HCT116 (cell line): ENCODE measurements at regions not wholly inside any gene's neighbourhood (a gene's known extent, or its start where the extent isn't known, plus 50 kb on each side); places are given as distances from the start of the nearest gene placed in this dataset.

Source experiments
- ATAC-seq: fragments of 200-7000 bp; cut with Tn5 transposase; 2 replicates; pipeline ENCODE4 v1.9.1; 2020; ENCODE audit warnings: mild to moderate bottlenecking, moderate library complexity
- BruUV-seq: library from RNA; stranded (reverse); fragments of 400-500 nt; replicated peaks from 2 replicates; lab custom pipeline; 2021; lab: Mats Ljungman, UMichigan
- CTCF ChIA-PET: fragments of 300-600 bp; sonication (Branson Sonifier 250); formaldehyde crosslinking; loops from one replicate; lab custom pipeline; 2021; ENCODE audit warnings: antibody characterized with exemption; lab: Charles Lee
- POLR2A ChIA-PET: fragments of 300-600, 350-600 bp; sonication (Branson Sonifier 250); formaldehyde crosslinking; loops from one replicate; lab custom pipeline; 2021; ENCODE audit warnings: antibody characterized with exemption; lab: Charles Lee
- RAD21 ChIA-PET, 2 experiments: fragments of 300-600 bp; sonication (Branson Sonifier 250); formaldehyde crosslinking; loops; one replicate each; lab custom pipeline; 2023; ENCODE audit warnings: low total read pairs in 2 of 2; ENCODE audit not compliant: uncharacterized antibody in 2 of 2, unreplicated experiment in 2 of 2, low non-redundant PET in 1 of 2; lab: Charles Lee
- DNase-seq: peaks from one replicate; pipeline ENCODE4 v3.0.0-alpha.2; 2010; ENCODE audit warnings: low read depth, low spot score
- H2AFZ ChIP-seq: fragments of 200-600 bp; shearing (Covaris generic), sonication (generic); 2 replicates; pipeline ENCODE4 v1.6.1; 2017; ENCODE audit warnings: low read depth, mixed run types, mixed read lengths, antibody characterized with exemption, low read length; ENCODE audit not compliant: poor library complexity, severe bottlenecking
- H3K27ac ChIP-seq: 2 replicates; pipeline ENCODE4 v1.5.1; 2012; ENCODE audit warnings: low read depth, low read length
- H3K27me3 ChIP-seq: fragments of 200-600 bp; sonication (generic); 2 replicates; pipeline ENCODE4 v1.6.1; 2016; ENCODE audit warnings: mixed run types, low read length, mixed read lengths; ENCODE audit not compliant: insufficient read depth
- H3K36me3 ChIP-seq, 2 experiments: fragments of 200-500 bp in 1 of 2; fragments of 200-600 bp in 1 of 2; sonication (Bioruptor generic) in 1 of 2; sonication (generic) in 1 of 2; 2 replicates each; pipeline versions ENCODE4 v1.5.1 to v1.6.1; 2014 to 2016; ENCODE audit warnings: low read length in 2 of 2, inconsistent platforms in 1 of 2, mixed read lengths in 1 of 2, mixed run types in 1 of 2; ENCODE audit not compliant: insufficient read depth in 2 of 2, control insufficient read depth in 1 of 2
- H3K4me1 ChIP-seq, 2 experiments: fragments of 200-600 bp in 1 of 2; sonication (generic) in 1 of 2; 2 replicates each; pipeline versions ENCODE4 v1.5.1 to v1.6.1; 2012 to 2017; ENCODE audit warnings: low read length in 2 of 2, inconsistent platforms in 1 of 2, mild to moderate bottlenecking in 1 of 2, mixed read lengths in 1 of 2, mixed run types in 1 of 2, moderate library complexity in 1 of 2; ENCODE audit not compliant: insufficient read depth in 2 of 2, control insufficient read depth in 1 of 2
- H3K4me2 ChIP-seq: fragments of 200-600 bp; sonication (generic); 2 replicates; pipeline ENCODE4 v1.6.1; 2017; ENCODE audit warnings: mixed run types, low read length, mixed read lengths
- H3K4me3 ChIP-seq, 2 experiments: fragments of 200-600 bp in 1 of 2; sonication (generic) in 1 of 2; replicated peaks in 1 of 2; 2 replicates each; pipeline ENCODE4 v1.5.1; 2011 to 2016; ENCODE audit warnings: low read length in 2 of 2, control low read depth in 1 of 2, low read depth in 1 of 2, mild to moderate bottlenecking in 1 of 2, mixed read lengths in 1 of 2, mixed run types in 1 of 2
- H3K79me2 ChIP-seq: fragments of 200-600 bp; sonication (generic); 2 replicates; pipeline ENCODE4 v1.6.1; 2017; ENCODE audit warnings: mild to moderate bottlenecking, mixed run types, low read length, moderate library complexity, mixed read lengths; ENCODE audit not compliant: insufficient read depth
- H3K9ac ChIP-seq: fragments of 200-600 bp; sonication (generic); 2 replicates; pipeline ENCODE4 v1.6.1; 2016; ENCODE audit warnings: low read length, mixed read lengths
- H3K9me2 ChIP-seq: fragments of 200-600 bp; sonication (generic), shearing (Covaris generic); 2 replicates; pipeline ENCODE4 v1.6.1; 2017; ENCODE audit warnings: mixed run types, mild to moderate bottlenecking, moderate library complexity; ENCODE audit not compliant: insufficient read depth
- H3K9me3 ChIP-seq, 2 experiments: fragments of 200-500 bp in 1 of 2; fragments of 200-600 bp in 1 of 2; sonication (Bioruptor generic) in 1 of 2; sonication (generic) in 1 of 2; 2 replicates each; pipeline ENCODE4 v1.6.1; 2014 to 2017; ENCODE audit warnings: low read length in 2 of 2, mixed read lengths in 2 of 2, inconsistent platforms in 1 of 2, low read depth in 1 of 2, mild to moderate bottlenecking in 1 of 2, mixed run types in 1 of 2, moderate library complexity in 1 of 2; ENCODE audit not compliant: control insufficient read depth in 1 of 2, insufficient read depth in 1 of 2
- H4K20me1 ChIP-seq: fragments of 200-600 bp; sonication (generic), shearing (Covaris generic); 2 replicates; pipeline ENCODE4 v1.6.1; 2017; ENCODE audit warnings: mixed run types, mild to moderate bottlenecking, moderate library complexity; ENCODE audit not compliant: insufficient read depth
- CBX3 ChIP-seq: IDR thresholded peaks from 2 replicates; pipeline ENCODE4 v1.6.1; 2012; ENCODE audit warnings: low read depth
- CEBPB ChIP-seq: IDR thresholded peaks from 2 replicates; pipeline ENCODE4 v1.6.1; 2012; ENCODE audit warnings: low read depth
- EGR1 ChIP-seq: IDR thresholded peaks from 2 replicates; pipeline ENCODE4 v1.6.1; 2012; ENCODE audit warnings: low read depth
- ELF1 ChIP-seq: IDR thresholded peaks from 2 replicates; pipeline ENCODE4 v1.6.1; 2012; ENCODE audit warnings: low read depth, borderline replicate concordance
- EZH2 ChIP-seq: fragments of 200-600 bp; sonication (generic); IDR thresholded peaks from 2 replicates; pipeline ENCODE4 v1.6.1; 2017; ENCODE audit warnings: antibody characterized with exemption, mixed run types
- EZH2phosphoT487 ChIP-seq: fragments of 200-600 bp; IDR thresholded peaks from 2 replicates; pipeline ENCODE4 v1.6.1; 2018; ENCODE audit warnings: antibody characterized with exemption, borderline replicate concordance
- JUND ChIP-seq: IDR thresholded peaks from 2 replicates; pipeline ENCODE4 v1.6.1; 2012
- MAX ChIP-seq: IDR thresholded peaks from 2 replicates; pipeline ENCODE4 v1.6.1; 2012
- POLR2AphosphoS5 ChIP-seq: IDR thresholded peaks from 2 replicates; pipeline ENCODE4 v1.6.1; 2011; ENCODE audit warnings: mild to moderate bottlenecking, low read depth, low read length, moderate library complexity
- RAD21 ChIP-seq: IDR thresholded peaks from 2 replicates; pipeline ENCODE4 v1.6.1; 2012; ENCODE audit warnings: low read depth, mild to moderate bottlenecking
- REST ChIP-seq: IDR thresholded peaks from 2 replicates; pipeline ENCODE4 v1.6.1; 2012; ENCODE audit warnings: low read depth
- SIN3A ChIP-seq: IDR thresholded peaks from 2 replicates; pipeline ENCODE4 v1.6.1; 2012; ENCODE audit warnings: low read depth
- SP1 ChIP-seq: IDR thresholded peaks from 2 replicates; pipeline ENCODE4 v1.6.1; 2012; ENCODE audit warnings: low read depth
- TCF7L2 ChIP-seq: IDR thresholded peaks from 2 replicates; pipeline ENCODE4 v1.7.0; 2011; ENCODE audit warnings: borderline replicate concordance, inconsistent platforms; ENCODE audit not compliant: insufficient read depth, insufficient read length; ENCODE audit errors: extremely low read depth
- YY1 ChIP-seq: IDR thresholded peaks from 2 replicates; pipeline ENCODE4 v1.6.1; 2011; ENCODE audit warnings: low read length, low read depth, moderate library complexity, mild to moderate bottlenecking; ENCODE audit not compliant: insufficient replicate concordance; ENCODE audit errors: extremely low read depth
- ZNF274 ChIP-seq: fragments of 200-500 bp; sonication (Bioruptor generic); IDR thresholded peaks from 2 replicates; pipeline ENCODE4 v1.6.1; 2014; ENCODE audit warnings: mild to moderate bottlenecking, low read depth, low read length, inconsistent platforms
- intact Hi-C: fragments of 100-400 bp; cut with micrococcal nuclease; formaldehyde crosslinking; loops from 2 replicates; pipeline ENCODE4 v1.10.0; 2022
- TF ChIP-seq, protein P1 (sequence below), 3 experiments: fragments of 200-600 bp in 1 of 3; sonication (generic) in 1 of 3; IDR thresholded peaks in 2 of 3; conservative IDR thresholded peaks in 1 of 3; 2 replicates each; pipeline ENCODE4 v1.5.1; 2012 to 2017; ENCODE audit warnings: low read depth in 2 of 3, low read length in 2 of 3, antibody characterized with exemption in 1 of 3, borderline replicate concordance in 1 of 3, control low read depth in 1 of 3, mild to moderate bottlenecking in 1 of 3, mixed read lengths in 1 of 3, mixed run types in 1 of 3, moderate library complexity in 1 of 3; ENCODE audit not compliant: insufficient read depth in 1 of 3
- TF ChIP-seq, protein P2 (sequence below): IDR thresholded peaks from 2 replicates; pipeline ENCODE4 v1.6.1; 2011; ENCODE audit warnings: mild to moderate bottlenecking, low read length, moderate library complexity; ENCODE audit not compliant: insufficient replicate concordance; ENCODE audit errors: extremely low read depth

DNA sequence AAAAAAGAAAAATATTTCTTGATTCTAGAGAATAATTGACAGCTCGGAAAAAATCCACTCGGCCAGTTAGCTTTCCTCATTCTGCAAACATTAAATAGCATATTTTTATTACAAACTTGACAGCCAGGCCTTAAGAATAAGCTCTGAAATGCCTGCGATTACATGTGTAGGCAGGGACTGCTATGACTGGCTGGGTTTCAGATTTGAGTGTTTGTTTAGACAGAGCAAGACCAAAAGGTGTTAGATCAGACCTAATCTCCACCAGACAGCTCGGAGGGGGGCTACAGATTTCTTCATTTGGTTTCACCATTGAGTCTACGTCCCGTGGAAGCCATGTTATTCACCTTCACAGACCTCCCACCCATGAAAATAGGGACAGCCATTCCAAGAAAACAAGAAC, 192.1 kb upstream of the ADAMTS5 start:
- Histone ChIP-seq H3K9me2 (no peaks in the 10 kb centered on the region), H3K4me3 (no peak overlapping the region), H3K9me3 (peaks cover 18 to 29% of the 10 kb centered on the region in 2 experiments; a peak in 2 of 4 replicates), H3K4me2 (no peak overlapping the region)
- RAD21 ChIA-PET, result no interaction called here
- POLR2A ChIA-PET, result no interaction called here
- intact Hi-C loops, result no loop called here
- no peak for TF ChIP-seq SP1
- TF ChIP-seq EGR1, result no peak
- no peak for TF ChIP-seq ELF1
- no peak for TF ChIP-seq EZH2phosphoT487
- TF ChIP-seq, protein P1, sequence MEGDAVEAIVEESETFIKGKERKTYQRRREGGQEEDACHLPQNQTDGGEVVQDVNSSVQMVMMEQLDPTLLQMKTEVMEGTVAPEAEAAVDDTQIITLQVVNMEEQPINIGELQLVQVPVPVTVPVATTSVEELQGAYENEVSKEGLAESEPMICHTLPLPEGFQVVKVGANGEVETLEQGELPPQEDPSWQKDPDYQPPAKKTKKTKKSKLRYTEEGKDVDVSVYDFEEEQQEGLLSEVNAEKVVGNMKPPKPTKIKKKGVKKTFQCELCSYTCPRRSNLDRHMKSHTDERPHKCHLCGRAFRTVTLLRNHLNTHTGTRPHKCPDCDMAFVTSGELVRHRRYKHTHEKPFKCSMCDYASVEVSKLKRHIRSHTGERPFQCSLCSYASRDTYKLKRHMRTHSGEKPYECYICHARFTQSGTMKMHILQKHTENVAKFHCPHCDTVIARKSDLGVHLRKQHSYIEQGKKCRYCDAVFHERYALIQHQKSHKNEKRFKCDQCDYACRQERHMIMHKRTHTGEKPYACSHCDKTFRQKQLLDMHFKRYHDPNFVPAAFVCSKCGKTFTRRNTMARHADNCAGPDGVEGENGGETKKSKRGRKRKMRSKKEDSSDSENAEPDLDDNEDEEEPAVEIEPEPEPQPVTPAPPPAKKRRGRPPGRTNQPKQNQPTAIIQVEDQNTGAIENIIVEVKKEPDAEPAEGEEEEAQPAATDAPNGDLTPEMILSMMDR (IDR thresholded peaks at IDR 0.05 in 2 of 3, conservative IDR thresholded peaks at IDR 0.05 in 1 of 3; ENCODE audit: borderline replicate concordance in 1 of 3, insufficient read depth in 1 of 3, low read depth in 2 of 3, low read length in 2 of 3), result no peak
- no peak for TF ChIP-seq JUND
- TF ChIP-seq TCF7L2, result no peak
- no peak for TF ChIP-seq REST
- TF ChIP-seq RAD21, result no peak
- no peak for TF ChIP-seq SIN3A
- no peak for TF ChIP-seq EZH2
- no peak for TF ChIP-seq CBX3
- TF ChIP-seq MAX, result no peak
- TF ChIP-seq ZNF274, result no peak
- no peak for TF ChIP-seq POLR2AphosphoS5
- no peak for TF ChIP-seq CEBPB
- TF ChIP-seq, protein P2, sequence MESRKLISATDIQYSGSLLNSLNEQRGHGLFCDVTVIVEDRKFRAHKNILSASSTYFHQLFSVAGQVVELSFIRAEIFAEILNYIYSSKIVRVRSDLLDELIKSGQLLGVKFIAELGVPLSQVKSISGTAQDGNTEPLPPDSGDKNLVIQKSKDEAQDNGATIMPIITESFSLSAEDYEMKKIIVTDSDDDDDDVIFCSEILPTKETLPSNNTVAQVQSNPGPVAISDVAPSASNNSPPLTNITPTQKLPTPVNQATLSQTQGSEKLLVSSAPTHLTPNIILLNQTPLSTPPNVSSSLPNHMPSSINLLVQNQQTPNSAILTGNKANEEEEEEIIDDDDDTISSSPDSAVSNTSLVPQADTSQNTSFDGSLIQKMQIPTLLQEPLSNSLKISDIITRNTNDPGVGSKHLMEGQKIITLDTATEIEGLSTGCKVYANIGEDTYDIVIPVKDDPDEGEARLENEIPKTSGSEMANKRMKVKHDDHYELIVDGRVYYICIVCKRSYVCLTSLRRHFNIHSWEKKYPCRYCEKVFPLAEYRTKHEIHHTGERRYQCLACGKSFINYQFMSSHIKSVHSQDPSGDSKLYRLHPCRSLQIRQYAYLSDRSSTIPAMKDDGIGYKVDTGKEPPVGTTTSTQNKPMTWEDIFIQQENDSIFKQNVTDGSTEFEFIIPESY, result no peak
- TF ChIP-seq YY1, result no peak
- TF ChIP-seq, all 23 proteins: peak for 0
- ATAC-seq (no peak), DNase-seq (no peak)
- no peak overlapping the region for H3K9ac ChIP-seq
- CTCF ChIA-PET, result no interaction called here
- H4K20me1 ChIP-seq, result no peaks in the 10 kb centered on the region
- H3K27ac ChIP-seq, result no peak overlapping the region
- BruUV-seq, result no TSS peak
- H3K79me2 ChIP-seq, result no peaks in the 10 kb centered on the region
- H3K4me1 ChIP-seq, result no peaks in the 10 kb centered on the region
- no peak overlapping the region for H2AFZ ChIP-seq
- no peaks in the 10 kb centered on the region for H3K27me3 ChIP-seq
- no peaks in the 10 kb centered on the region for H3K36me3 ChIP-seq
